Sigmoid colon (tissue), 6 donors: ENCODE measurements at regions not wholly inside any gene's neighbourhood (a gene's known extent, or its start where the extent isn't known, plus 50 kb on each side); places are given as distances from the start of the nearest gene placed in this dataset.

ENCODE experiments used
- DNase-seq: peaks from one replicate; pipeline ENCODE4 v3.0.0-alpha.2; 2019
- H3K27ac ChIP-seq, 4 donors: fragments of 200-600 bp; sonication (generic); one replicate each; pipeline ENCODE4 v1.5.1; 2016 to 2019; ENCODE audit warnings: mild to moderate bottlenecking in 1 of 4
- H3K27me3 ChIP-seq, 3 donors: fragments of 200-600 bp; sonication (generic); one replicate each; pipeline ENCODE4 v1.5.1; 2019; ENCODE audit warnings: mild to moderate bottlenecking in 1 of 3
- H3K36me3 ChIP-seq, 4 donors: fragments of 200-600 bp; sonication (generic); one replicate each; pipeline ENCODE4 v1.5.1; 2016 to 2019
- H3K4me1 ChIP-seq, 4 donors: fragments of 200-600 bp; sonication (generic); one replicate each; pipeline ENCODE4 v1.5.1; 2017 to 2019
- H3K4me3 ChIP-seq, 4 donors: fragments of 200-600 bp; sonication (generic); one replicate each; pipeline ENCODE4 v1.5.1; 2017 to 2019; ENCODE audit warnings: mild to moderate bottlenecking in 2 of 4, moderate library complexity in 1 of 4
- H3K9me3 ChIP-seq, 4 donors: fragments of 200-600 bp in 3 of 4; sonication (generic) in 3 of 4; one replicate each; pipeline versions ENCODE4 v1.5.1 to v1.6.1; 2013 to 2019
- EP300 ChIP-seq, 4 donors: sonication (generic); formaldehyde crosslinking; IDR thresholded peaks; one replicate each; pipeline ENCODE4 v1.6.1; 2017; ENCODE audit warnings: antibody characterized with exemption in 4 of 4
- POLR2A ChIP-seq, 2 donors: fragments of 450-650 bp; IDR thresholded peaks; one replicate each; pipeline ENCODE4 v1.6.1; 2016; ENCODE audit warnings: antibody characterized with exemption in 2 of 2, mild to moderate bottlenecking in 2 of 2, moderate library complexity in 2 of 2
- POLR2AphosphoS5 ChIP-seq, 4 donors: sonication (generic); formaldehyde crosslinking; IDR thresholded peaks; one replicate each; pipeline ENCODE4 v1.6.1; 2017; ENCODE audit warnings: antibody characterized with exemption in 4 of 4
- WGBS, 2 donors: extraction: QIAGEN DNeasy Blood & Tissue Kit; methylation state at CpG; one replicate each; pipeline ENCODE4 v1.1.7; 2013; 5-methylcytosine and 5-hydroxymethylcytosine counted together
- intact Hi-C: fragments of 100-400 bp; cut with DNase I; formaldehyde crosslinking; loops from one replicate; pipeline ENCODE4 v1.15.1; 2023
- TF ChIP-seq, protein P1 (sequence below), 4 experiments: fragments of 450-650 bp in 3 of 4; fragments of 200-600 bp in 1 of 4; IDR thresholded peaks; one replicate each; pipeline ENCODE4 v1.5.1; 2016 to 2019; ENCODE audit warnings: antibody characterized with exemption in 4 of 4, mild to moderate bottlenecking in 3 of 4, moderate library complexity in 2 of 4
- donor health status: healthy with polysubstance abuse.
- donor health status: healthy.

DNA sequence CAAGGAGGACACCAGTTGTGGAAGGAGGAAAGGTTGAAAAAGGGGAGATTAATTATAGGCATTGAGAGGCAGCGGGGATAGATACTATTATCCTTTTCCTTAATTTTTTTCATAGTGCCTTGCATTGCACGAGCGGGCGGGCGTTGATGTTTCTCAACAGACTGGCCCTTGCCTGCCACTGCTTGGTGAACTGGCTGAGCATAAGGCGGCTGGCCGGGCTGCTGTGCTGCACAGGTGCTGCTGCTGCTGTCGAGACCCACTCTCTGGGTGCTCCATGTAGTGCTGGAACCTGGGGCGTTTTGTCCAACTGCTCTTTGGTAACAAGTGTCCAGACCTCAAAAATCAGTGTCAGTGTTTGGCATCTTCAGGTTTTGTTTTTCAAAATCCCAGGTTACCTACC, 83.3 kb upstream of the PAQR3 start:
- Histone ChIP-seq H3K9me3 (no peaks in the 10 kb centered on the region), H3K27ac (no peak overlapping the region), H3K36me3 (no peaks in the 10 kb centered on the region), H3K27me3 (no peaks in the 10 kb centered on the region), H3K4me3 (no peak overlapping the region), H3K4me1 (no peaks in the 10 kb centered on the region)
- DNase-seq, result no peak
- no peak for TF ChIP-seq POLR2AphosphoS5 (IDR thresholded peaks at IDR 0.05)
- TF ChIP-seq, protein P1, sequence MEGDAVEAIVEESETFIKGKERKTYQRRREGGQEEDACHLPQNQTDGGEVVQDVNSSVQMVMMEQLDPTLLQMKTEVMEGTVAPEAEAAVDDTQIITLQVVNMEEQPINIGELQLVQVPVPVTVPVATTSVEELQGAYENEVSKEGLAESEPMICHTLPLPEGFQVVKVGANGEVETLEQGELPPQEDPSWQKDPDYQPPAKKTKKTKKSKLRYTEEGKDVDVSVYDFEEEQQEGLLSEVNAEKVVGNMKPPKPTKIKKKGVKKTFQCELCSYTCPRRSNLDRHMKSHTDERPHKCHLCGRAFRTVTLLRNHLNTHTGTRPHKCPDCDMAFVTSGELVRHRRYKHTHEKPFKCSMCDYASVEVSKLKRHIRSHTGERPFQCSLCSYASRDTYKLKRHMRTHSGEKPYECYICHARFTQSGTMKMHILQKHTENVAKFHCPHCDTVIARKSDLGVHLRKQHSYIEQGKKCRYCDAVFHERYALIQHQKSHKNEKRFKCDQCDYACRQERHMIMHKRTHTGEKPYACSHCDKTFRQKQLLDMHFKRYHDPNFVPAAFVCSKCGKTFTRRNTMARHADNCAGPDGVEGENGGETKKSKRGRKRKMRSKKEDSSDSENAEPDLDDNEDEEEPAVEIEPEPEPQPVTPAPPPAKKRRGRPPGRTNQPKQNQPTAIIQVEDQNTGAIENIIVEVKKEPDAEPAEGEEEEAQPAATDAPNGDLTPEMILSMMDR (IDR thresholded peaks at IDR 0.05), result no peak
- no peak for TF ChIP-seq EP300 (IDR thresholded peaks at IDR 0.05)
- TF ChIP-seq POLR2A (IDR thresholded peaks at IDR 0.05), result no peak
- intact Hi-C loops, result no loop called here
- 93 to 94% methylated on average over 9 of the region's 9 CpGs for WGBS, 2 donors

DNA sequence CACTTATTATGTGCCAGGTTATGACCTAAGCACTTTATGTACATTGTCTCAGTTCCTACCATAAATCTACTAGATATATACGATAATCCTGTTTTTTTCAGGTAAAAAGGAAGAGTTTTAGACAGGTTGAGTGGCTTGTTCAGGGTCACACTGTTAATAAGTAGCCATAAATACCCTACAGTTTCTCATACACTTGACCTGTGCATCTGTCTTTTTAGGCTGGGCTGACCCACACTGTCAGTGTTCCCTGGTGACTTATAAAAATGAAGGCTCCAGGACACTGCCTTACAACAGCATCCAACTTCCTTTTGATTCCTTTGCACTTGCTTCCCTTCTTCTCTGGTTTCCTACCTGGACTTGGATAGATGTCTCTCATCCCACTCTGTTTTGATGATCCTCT, 78.2 kb upstream of the PAQR3 start:
- H3K4me3 ChIP-seq, result no peak overlapping the region
- intact Hi-C loops, result no loop called here
- no peaks in the 10 kb centered on the region for H3K36me3 ChIP-seq
- H3K9me3 ChIP-seq, result no peaks in the 10 kb centered on the region
- H3K27ac ChIP-seq, result no peak overlapping the region
- TF ChIP-seq, protein P1 (IDR thresholded peaks at IDR 0.05), result no peak
- TF ChIP-seq POLR2A (IDR thresholded peaks at IDR 0.05) (no peak), EP300 (IDR thresholded peaks at IDR 0.05) (no peak), POLR2AphosphoS5 (IDR thresholded peaks at IDR 0.05) (no peak)
- H3K27me3 ChIP-seq, result no peaks in the 10 kb centered on the region
- DNase-seq, result no peak
- no peaks in the 10 kb centered on the region for H3K4me1 ChIP-seq
- 65 to 73% methylated on average over 1 of the region's 1 CpG for WGBS, 2 donors

DNA sequence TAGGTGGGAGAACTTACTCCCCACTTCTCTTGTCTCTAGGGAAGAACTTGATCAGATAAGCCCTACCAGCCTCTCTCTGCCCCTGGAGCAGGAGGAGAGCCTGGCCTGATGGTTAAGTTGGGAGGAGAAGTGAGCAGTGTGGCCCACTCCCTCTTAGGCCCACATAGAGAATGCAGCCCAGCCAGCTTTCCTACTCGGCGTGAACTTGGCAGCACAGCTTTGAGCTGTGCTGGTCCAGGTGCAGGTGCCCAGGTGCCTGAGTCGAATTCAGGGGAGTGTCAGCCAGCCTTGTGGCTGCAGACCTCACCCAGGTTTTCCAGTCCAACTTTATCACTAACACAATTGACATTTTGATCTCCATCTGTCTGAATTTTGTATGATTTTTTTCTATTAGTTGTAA, 77.6 kb upstream of the PAQR3 start:
- no peak overlapping the region for H3K27ac ChIP-seq
- no peaks in the 10 kb centered on the region for H3K4me1 ChIP-seq
- TF ChIP-seq POLR2AphosphoS5 (IDR thresholded peaks at IDR 0.05), result no peak
- TF ChIP-seq POLR2A (IDR thresholded peaks at IDR 0.05), result no peak
- TF ChIP-seq, protein P1 (IDR thresholded peaks at IDR 0.05), result no peak
- TF ChIP-seq EP300 (IDR thresholded peaks at IDR 0.05), result no peak
- no peaks in the 10 kb centered on the region for H3K9me3 ChIP-seq
- no peaks in the 10 kb centered on the region for H3K36me3 ChIP-seq
- no peak overlapping the region for H3K4me3 ChIP-seq
- intact Hi-C loops, result no loop called here
- 70 to 81% methylated on average over 3 of the region's 3 CpGs for WGBS, 2 donors
- no peaks in the 10 kb centered on the region for H3K27me3 ChIP-seq
- no peak for DNase-seq

DNA sequence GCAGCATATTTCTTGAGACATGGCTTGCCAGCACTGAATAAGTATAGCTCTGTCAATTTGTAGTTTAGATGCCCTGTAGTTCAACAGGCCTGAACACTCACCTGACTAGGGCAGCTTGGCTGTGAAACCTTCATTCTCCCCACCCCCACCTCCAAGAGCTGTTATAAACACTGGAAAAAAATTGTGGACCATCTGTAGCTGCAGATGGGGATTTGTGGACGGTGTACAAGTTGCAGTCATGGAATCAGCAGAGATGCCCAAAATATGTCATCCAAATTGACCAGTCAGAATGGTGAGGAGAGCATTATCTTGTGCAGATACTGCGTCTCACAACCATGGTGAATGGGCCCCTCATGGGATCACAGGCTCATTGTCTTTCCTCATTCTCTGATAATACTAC, 76.2 kb upstream of the PAQR3 start:
- no peak overlapping the region for H3K27ac ChIP-seq
- TF ChIP-seq EP300 (IDR thresholded peaks at IDR 0.05) (no peak), POLR2AphosphoS5 (IDR thresholded peaks at IDR 0.05) (no peak), POLR2A (IDR thresholded peaks at IDR 0.05) (no peak)
- TF ChIP-seq, protein P1 (IDR thresholded peaks at IDR 0.05), result no peak
- no peaks in the 10 kb centered on the region for H3K36me3 ChIP-seq
- no peaks in the 10 kb centered on the region for H3K4me1 ChIP-seq
- no peak overlapping the region for H3K4me3 ChIP-seq
- DNase-seq, result no peak
- intact Hi-C loops, result no loop called here
- H3K27me3 ChIP-seq, result no peaks in the 10 kb centered on the region
- H3K9me3 ChIP-seq, result no peaks in the 10 kb centered on the region
- 89 to 91% methylated on average over 2 of the region's 2 CpGs for WGBS, 2 donors

DNA sequence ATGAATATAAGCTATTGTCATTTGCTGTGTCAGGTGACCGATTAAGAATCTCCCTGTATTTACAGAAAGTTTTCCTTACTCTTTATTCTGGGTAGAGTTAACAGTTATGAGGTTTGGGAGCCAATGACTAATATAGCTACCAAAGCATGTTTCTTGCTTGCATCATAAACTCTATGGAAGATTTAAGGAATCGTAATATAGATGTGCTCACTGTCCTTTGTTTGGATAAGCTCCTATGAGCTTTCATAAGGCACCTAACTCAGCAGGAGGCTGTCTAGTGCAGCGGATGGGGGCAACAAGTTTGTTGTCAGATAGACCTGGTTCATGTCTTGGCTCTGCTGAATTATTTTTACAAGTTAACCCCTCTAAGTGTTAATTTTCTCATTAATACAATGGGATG, 75.0 kb upstream of the PAQR3 start:
- no peaks in the 10 kb centered on the region for H3K4me1 ChIP-seq
- no peaks in the 10 kb centered on the region for H3K9me3 ChIP-seq
- TF ChIP-seq, protein P1 (IDR thresholded peaks at IDR 0.05), result no peak
- no peak for TF ChIP-seq POLR2A (IDR thresholded peaks at IDR 0.05)
- no peak for TF ChIP-seq POLR2AphosphoS5 (IDR thresholded peaks at IDR 0.05)
- TF ChIP-seq EP300 (IDR thresholded peaks at IDR 0.05), result no peak
- WGBS, 2 donors, result 76 to 85% methylated on average over 3 of the region's 3 CpGs
- DNase-seq, result no peak
- no peaks in the 10 kb centered on the region for H3K36me3 ChIP-seq
- no peaks in the 10 kb centered on the region for H3K27me3 ChIP-seq
- no peak overlapping the region for H3K4me3 ChIP-seq
- H3K27ac ChIP-seq, result no peak overlapping the region
- intact Hi-C loops, result no loop called here
